Left hindlimb (tissue), 1 donor: ENCODE measurements at regions not wholly inside any gene's neighbourhood (a gene's known extent, or its start where the extent isn't known, plus 50 kb on each side); places are given as distances from the start of the nearest gene placed in this dataset.
"Not testable (repeated sequence)": the region's sequence is repeated elsewhere in the genome, so short reads cannot be mapped to it uniquely, and the experiment has no call there.

Experiments used
- DNase-seq: peaks from one replicate; pipeline ENCODE4 v3.0.0-alpha.2; 2018

GRCh38 chr6:6875818-6876470 is 231.8 kb upstream of the RREB1 start:
- DNase-seq, result no peak

- not testable (repeated sequence) for DNase-seq
Observed at GRCh38 chr6:6877792-6878191, 230.0 kb upstream of the RREB1 start.

DNA sequence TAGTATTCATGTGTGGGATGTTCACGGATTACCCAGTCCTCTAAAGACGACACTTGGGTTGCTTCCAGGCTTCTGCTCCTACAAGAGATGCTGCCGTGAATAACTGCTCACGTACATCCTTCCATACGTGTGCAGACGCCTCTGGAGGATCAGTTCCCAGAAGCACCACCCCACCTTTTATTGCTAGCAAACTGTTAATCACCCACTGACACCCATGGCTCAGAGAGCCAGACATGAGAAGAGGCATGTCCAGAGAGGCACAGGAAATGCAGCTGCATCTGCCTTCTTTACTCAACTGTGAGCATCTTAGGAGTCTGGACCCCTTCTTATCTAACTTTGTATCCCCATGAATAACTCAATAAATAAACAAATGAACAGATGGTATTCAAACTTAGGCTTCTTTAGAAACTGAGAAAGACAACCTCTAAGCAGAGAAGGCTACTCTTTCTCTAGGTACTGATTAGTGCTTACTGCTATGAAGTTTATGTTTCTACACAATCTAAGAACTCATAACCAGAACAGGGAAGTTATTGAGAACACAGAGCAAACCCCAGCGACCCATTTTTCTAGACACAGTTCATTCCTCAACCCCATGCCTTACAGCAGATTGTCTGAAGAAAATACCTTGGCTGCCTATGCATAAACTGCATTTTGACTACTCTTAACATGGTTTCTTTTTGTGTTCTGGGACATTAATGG is 228.7 kb upstream of the RREB1 start:
- no peak for DNase-seq

- DNase-seq, result not testable (repeated sequence)
Observed at GRCh38 chr6:6879586-6879974, 228.2 kb upstream of the RREB1 start.

- DNase-seq, result no peak
Observed at GRCh38 chr6:6880745-6881437, 226.9 kb upstream of the RREB1 start.

DNA sequence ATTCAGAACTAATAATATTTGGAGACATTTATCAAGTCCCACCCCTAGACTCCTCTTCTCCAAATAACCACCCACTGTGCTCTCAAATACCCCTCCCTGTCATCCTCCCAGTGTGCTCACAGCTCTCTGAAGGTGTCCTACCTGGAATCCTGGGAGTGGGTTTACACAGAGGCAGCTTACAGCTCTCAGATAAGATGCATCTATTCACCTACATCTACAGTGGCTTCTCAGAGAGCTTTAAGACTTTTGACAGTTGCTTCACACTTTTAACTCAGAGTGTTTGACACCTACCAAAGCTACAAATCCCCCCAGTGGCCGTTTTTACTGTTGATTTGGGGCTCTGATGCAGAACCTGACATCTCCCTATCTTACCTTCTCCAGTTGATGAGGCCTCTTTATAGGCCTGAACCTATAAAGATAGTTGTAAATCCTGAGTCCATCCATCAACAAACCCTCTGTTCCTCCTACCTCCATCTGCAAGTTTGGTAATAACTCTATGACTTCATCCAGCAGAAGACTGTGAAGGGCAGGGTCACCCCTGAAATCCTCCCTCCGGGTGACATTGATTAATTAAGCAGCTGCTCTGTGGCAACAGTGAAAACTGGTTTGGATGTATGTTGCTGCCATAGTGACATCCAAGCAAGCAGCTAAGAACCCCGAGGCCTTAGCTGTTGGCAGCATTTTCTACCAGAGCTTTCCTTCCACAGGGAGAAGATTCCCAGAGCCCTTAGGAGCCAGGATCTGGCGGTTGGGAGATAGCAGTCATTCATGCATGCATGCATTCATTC is 226.1 kb upstream of the RREB1 start:
- DNase-seq, result no peak

DNA sequence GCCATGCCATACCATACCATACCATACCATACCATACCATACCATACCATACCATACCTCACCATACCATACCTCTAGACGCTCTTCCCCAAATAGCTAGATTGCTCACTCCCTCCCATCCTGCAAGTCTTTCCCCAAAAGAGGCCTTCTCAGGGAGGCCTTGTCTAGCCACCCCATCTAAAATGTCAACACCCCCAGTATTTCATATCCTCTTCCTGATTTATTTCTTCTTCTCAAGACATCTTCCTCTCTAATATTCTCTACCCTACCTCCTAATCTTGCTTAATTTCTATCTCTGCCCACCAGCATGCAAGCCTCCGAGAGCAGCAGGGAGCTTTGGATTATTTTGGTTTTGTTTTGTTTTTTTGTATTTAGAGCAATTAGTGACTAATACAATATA is 225.2 kb upstream of the RREB1 start:
- no peak for DNase-seq

DNA sequence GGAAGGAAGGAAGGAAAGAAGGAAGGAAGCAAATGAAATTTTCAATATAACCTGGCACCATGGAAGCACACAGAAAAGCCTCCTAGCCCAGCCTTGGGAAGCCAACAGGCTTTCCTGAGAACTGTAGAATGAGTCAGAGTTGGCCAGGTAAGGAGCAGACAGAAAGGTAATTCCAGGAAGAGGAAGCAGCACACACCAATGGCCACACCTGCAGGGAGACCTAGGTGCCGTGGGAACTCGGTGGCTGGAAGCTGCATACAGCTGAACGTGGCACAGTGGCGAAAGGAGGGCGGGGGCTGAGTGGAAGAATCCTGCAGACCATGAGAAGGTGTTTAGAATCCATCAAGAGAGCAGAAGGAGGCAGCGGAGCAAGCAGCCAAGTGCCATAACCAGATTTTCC is 224.8 kb upstream of the RREB1 start:
- DNase-seq, result no peak

DNA sequence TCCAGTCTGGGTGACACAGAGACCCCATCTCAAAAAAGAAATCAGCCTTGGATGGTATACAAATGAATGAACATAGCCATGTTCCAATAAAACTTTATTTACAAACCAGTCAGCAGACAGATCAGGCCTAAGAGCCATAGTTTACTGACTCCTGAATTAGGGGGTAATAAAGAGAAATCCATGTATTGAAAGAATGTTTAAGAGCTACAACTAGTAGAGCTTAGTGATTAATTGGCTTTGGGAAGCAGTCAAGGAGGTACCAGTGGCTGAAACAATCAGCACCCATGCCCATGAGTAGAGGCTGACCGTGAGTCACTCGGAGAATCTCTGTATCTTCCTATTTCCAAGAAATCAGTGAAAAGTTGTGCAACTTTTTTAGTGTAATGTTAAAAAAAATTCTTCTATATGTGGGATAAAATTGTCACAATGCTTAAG is 223.6 kb upstream of the RREB1 start:
- no peak for DNase-seq

DNA sequence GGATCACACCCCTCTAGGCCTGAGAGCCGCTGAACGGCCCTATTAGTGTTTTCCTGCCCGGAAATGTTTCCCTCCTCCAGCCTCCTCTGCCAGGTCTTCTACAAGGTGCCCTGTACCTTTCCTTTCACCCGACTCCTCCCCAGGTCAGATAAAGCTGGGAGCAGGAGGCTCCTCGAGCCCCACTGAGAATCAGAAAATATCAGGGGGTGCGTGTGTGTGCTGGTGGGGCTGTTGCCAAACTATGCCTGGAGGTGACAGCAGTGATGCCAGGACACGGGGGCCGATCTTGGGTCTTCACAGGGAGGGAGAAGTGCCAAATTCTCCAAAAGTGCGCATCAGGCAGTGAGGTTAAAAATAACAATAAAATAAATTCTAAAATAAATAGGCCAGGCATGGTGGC is 222.8 kb upstream of the RREB1 start:
- no peak for DNase-seq

DNA sequence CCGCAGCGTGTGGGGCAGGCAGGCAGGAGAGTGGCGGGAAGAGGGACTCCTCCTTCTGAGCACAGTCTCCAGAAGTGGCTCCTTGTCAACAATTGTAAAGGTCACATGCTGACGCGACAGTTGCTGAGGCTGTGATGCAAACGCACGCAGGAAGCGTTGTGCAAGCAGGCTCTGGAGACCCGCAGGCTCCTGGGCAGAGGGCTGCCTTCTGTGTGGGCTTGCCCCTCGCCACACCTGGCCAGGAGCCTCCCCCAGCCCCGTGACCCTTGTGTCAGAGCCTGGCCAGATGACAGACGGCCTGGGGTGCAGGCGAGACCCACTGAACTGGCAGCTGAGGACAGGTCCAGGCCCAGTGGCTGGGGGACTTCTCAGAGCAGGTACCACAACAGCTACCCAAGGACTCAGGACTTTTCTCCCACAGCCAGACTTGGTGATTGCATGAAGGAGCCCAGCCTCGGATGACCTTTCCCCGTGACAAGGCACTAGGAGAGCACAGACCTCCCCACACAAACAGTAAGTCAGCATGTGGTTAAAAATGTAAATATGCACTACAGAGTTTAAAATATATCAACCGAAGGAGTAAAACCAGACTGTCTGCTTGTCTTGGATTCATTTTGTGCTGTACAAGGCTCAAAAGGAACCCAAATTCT is 222.1 kb upstream of the RREB1 start:
- DNase-seq, result no peak

DNA sequence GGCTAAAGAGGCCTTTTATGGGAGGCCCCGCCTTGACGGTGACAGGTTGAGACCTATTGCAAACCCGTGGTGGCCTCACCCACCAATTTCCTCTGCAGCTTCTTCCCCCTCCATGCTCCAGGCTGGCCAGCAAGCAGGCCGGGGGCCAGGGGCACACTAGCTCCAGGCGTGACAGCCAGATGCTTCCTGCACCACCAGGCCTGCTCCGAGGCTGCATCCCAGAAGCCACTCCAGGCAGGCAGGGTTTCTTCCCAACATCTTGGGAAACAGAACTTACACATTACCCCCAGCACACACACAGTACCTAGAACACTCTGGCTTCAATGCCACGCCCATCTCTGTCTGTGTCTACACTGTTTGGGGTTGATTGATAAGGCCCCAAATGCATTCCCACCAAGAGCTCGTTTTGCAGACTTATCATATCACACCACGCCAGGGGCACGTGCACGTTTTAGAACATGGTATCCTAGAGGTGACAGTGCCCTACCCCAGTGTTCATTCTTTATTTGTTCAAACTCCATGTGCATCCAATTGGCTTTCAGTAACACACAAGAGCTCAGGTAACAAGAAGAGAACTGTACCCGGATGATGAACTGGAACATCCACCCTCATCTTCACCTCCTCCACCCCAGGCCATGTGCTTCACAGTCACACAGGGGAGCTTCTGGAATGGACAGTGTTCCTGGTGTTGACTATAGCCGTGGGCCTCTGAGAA is 221.4 kb upstream of the RREB1 start:
- DNase-seq, result no peak

GRCh38 chr6:6886886-6887285 is 220.9 kb upstream of the RREB1 start:
- no peak for DNase-seq

GRCh38 chr6:6889601-6890000 is 218.2 kb upstream of the RREB1 start:
- DNase-seq, result no peak

GRCh38 chr6:6890400-6890858 is 217.3 kb upstream of the RREB1 start:
- DNase-seq, result no peak

DNA sequence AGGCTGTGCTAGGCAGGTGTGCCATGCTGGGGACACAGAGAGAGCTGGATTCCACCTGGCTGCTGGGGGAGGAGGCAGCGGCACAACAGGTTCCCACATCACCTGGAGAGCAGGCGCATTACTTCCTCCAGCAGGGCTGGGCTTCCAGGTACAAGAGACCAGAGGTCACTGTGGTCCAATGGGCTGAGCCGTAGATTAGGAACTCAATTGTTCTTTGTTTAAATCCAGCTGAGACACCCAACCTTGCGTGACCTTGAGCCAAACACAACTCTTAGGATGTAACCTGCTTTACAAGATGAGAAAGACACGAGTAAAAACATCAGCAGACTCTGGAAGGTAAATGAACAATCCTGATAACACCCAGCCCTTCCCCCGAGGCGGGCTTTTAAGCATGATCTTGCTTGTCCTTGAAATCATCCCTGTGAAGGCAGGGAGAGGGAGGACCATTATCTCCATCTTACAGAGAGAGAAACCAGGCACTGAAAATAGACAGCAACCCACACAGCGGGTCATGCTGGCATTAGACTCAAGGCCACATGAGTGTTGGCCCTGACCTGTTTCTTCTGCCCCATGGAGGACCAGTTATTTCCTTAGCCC is 216.5 kb upstream of the RREB1 start:
- no peak for DNase-seq

GRCh38 chr6:6891949-6892461 is 215.8 kb upstream of the RREB1 start:
- no peak for DNase-seq

DNA sequence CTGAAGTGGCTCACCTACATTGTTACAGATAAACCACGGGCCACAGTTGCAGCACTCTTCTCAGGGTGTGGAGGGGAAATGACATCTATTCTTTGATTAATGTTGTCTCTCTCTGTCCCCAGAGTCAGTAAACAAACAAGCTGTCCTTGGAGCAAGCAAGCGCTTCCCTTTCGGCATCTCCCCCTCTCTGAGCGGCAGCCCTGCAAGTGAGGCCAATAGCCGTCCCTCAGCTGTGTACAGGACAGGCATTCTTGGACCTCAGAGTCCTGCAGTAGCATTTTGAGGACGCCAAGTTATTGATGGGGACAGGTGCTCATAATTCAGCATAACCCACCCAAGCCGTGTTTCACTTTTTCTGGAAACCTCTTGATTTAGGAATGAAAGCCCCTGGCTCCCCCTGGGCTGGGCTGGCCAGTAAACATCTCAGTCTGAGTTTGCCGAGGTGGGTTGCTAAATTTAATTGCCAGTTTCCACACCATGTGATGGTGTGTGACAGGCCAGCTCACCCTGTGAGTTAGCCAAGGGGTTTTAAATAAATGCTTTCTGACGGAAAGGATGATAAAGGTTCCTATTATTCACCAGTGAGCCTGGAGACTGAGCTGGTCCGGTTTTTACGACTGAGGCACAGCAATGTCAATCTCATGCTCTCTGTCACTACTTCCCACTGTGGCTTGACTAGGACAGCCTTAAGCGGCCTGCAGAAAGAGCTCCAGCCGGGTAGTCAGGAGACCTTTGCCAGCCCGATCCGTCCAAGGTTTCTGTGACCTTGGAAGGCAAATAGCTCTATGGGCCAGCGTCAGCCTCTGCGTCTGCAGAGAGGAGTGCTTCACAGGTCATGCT is 214.8 kb upstream of the RREB1 start:
- DNase-seq, result no peak

GRCh38 chr6:6893701-6894100 is 214.1 kb upstream of the RREB1 start:
- no peak for DNase-seq

GRCh38 chr6:6895929-6896328 is 211.8 kb upstream of the RREB1 start:
- DNase-seq, result no peak
